GM21528 (cell line): ENCODE measurements at regions not wholly inside any gene's neighbourhood (a gene's known extent, or its start where the extent isn't known, plus 50 kb on each side); places are given as distances from the start of the nearest gene placed in this dataset.

ENCODE experiments used
- ATAC-seq: cut with Tn5 transposase; IDR thresholded peaks from one replicate; pipeline ENCODE4 v1.9.1; 2021; ENCODE audit warnings: mild to moderate bottlenecking, moderate library complexity; ENCODE audit not compliant: unreplicated experiment, low FRiP score

GRCh38 chr2:83703598-83703997 lies 755.5 kb downstream of the SUCLG1 start:
- no peak for ATAC-seq

DNA sequence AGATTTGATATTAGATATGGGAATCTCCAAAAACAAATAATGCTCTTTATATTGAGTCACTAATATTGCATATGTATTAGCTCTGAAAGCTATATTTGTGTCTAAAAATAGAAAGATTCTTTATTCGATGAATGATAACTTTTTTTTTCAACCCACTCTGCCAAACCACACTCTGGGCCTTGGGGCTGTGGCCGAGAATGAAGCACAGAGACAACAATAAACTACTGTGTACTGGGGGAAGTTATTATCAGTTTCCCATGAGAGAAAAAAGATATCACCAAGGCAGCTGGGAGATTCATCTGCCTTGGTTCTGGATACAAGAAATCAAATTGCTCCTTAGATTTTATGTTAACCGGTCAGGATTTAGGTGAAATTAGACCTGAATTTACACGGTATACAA lies 762.2 kb downstream of the SUCLG1 start:
- no peak for ATAC-seq

DNA sequence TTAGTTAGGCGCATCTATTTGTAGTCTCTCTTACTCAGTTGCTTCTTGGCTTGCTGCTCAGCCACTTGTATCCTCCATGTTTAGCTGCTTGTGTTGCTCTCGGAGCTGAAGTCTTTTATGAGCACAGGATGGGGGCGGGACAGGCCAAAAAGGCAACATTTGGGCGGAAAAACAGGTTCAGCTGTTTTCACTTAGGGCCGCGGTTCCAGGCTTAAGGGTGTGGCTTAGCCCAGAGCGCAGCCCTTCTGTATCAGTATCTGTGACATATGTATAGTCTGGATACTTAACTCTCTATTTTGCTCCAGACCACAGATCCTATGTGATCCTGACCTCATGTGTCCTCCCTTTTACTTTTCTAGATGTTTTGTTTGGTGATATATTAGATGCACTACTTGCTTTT lies 763.5 kb downstream of the SUCLG1 start:
- ATAC-seq, result no peak

- no peak for ATAC-seq
These were observed 764.0 kb downstream of the SUCLG1 start for GRCh38 chr2:83695037-83695436.

- ATAC-seq, result no peak
These were observed 769.7 kb downstream of the SUCLG1 start for GRCh38 chr2:83689402-83689801.

DNA sequence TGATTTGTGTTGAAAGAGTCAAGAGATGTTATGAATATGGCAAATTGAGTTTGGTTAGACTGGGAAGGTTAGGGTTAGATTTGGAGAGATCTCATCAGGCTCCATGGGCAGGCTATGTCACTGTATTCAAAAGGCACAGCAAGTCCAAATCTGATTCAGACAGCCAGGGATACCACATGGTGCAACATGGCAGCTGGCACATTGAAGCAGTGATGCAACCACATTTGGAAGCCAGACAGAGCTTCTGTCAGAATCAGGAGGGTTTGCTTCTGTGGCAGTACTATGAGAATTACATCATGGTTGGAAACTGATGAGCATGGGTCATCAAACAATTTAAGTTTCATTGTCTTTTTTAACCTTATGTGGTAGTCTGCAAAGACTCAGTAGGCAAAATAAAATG lies 772.2 kb downstream of the SUCLG1 start:
- ATAC-seq, result no peak

GRCh38 chr2:83674050-83674449 lies 785.0 kb downstream of the SUCLG1 start:
- ATAC-seq, result no peak

- ATAC-seq, result no peak
These were observed 793.2 kb downstream of the SUCLG1 start for GRCh38 chr2:83665894-83666293.

DNA sequence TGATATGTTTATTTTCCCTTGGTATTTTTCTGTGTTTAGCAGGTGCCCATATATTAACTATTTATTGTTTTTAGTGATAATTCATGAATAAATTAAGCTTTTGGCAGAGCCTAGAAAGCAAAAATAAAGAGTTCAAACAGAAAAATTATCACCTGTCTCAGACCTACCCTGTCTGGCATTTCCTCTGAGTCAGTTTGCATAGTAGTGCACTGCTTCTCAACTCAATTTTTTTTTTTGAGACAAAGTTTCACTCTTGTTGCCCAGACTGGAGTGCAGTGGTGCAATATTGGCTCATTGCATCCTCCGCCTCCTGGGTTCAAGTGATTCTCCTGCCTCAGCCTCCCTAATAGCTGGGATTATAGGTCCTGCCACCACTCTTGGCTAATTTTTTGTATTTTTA lies 793.9 kb downstream of the SUCLG1 start:
- ATAC-seq, result no peak

DNA sequence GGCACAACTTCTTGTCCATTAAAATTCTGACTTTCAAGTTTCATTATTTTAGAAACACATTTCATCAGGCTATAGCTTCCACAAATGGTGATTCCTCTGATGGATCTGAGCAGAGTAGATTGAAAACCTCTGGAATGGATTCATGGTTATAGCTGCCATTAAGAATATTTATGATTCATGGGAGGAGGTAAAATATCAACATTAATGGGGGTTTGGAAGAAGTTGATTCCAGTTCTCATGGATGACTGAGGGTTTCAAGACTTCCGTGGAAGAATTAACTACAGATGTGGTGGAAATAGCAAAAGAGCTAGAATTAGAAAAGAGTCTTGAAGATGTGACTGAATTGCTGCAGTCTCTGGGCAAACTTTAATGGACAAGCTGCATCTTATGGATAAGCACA lies 797.4 kb downstream of the SUCLG1 start:
- ATAC-seq, result no peak

DNA sequence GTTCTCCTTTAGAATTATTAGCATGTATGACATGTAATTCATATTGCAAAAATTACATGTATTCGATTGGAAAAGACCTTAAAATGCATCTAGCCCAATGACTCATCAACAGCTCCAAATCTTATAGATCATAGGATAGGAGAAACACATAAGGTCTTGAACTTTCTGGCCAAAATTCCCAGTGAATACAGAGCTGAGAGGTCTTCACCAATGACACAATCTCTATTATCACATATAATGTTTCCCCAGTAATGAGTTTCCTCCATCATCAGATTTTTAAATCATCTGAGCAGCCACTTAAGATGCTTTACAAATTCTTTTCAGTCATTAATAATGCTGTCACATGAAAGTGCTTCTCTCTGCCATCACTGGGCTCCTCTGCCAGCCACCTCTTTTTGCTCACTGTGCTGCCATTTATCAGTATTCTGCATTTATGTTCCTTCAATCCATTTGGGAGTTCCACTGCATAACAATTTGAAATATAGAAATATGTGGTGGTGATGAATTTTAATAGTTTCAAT lies 804.9 kb downstream of the SUCLG1 start:
- ATAC-seq, result no peak

- no peak for ATAC-seq
These were observed 808.2 kb downstream of the SUCLG1 start for GRCh38 chr2:83650898-83651297.

GRCh38 chr2:83650161-83650560 lies 808.9 kb downstream of the SUCLG1 start:
- no peak for ATAC-seq

DNA sequence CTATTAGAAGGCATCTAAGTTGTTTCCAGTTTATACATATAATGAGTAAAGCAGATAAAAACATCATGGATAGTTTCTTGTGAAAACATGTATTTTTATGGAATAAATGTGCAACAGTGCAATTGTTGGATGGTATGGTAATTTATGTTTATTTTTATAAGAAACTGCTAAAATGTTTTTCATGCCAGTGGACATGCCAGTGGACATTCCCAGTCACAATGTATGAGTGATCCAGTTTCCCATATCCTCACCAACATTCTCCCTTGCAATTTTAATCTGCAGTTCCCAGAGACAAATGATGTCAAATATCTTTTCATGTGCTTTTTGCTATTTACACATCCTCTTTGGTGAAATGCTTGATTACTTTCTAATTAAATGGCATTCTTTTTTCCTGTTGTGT lies 818.6 kb downstream of the SUCLG1 start:
- ATAC-seq, result no peak

- ATAC-seq, result no peak
These were observed 825.7 kb downstream of the SUCLG1 start for GRCh38 chr2:83633423-83633822.

GRCh38 chr2:83630351-83630750 lies 828.7 kb downstream of the SUCLG1 start:
- ATAC-seq, result no peak

- ATAC-seq, result no peak
These were observed 843.6 kb downstream of the SUCLG1 start for GRCh38 chr2:83615511-83615910.

DNA sequence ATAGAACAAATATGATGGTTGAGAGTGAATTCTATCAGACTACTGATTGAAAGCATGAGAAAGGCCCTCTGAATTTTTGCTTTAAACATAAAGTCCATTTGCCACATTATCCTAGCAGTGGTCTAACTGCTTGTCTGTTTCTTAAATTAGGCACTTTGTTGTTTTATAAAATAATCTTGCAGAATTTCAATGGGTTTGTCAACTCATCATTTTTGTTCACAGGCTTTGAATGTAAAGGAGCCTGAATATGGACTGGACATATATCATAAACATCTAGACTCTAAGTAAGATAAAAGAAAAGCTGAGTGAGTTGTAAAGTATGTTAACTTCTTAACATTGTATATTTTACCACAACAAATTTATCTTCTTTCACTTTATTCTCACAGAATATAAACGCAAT lies 845.9 kb downstream of the SUCLG1 start:
- ATAC-seq, result no peak

GRCh38 chr2:83602753-83603152 lies 856.3 kb downstream of the SUCLG1 start:
- no peak for ATAC-seq

DNA sequence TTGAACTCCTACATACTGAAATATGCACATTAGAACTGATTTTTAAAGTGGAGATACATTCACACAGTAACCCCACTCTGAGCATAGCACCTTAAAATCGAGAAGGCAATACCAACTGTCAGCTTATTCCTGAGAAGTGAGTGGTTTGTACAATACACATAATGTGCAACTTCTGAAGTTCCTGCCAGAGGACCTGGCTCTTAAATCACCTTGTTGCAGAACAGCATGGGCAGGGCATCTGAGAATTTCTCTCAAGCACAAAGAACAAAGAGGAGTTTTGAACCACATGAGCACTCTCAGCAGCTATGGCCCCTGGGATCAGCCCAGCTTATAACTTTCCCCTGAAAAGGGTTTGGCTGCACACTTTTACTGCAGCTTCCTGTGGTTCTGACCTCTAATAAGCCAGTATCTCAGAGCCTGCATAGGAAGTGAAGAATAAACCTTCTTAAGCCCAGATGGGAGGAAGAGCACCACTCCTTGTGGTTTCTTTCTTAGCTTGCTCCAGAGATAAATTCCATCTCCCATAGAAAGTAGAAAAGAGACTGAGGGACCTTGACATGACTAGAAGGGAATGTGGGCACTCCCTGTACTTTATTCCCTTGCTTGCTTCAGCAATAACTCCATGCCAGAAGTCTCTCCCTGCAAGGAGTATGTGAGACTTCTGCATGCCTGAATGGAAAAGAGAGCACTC lies 862.3 kb downstream of the SUCLG1 start:
- no peak for ATAC-seq

GRCh38 chr2:83595926-83596325 lies 863.2 kb downstream of the SUCLG1 start:
- no peak for ATAC-seq

DNA sequence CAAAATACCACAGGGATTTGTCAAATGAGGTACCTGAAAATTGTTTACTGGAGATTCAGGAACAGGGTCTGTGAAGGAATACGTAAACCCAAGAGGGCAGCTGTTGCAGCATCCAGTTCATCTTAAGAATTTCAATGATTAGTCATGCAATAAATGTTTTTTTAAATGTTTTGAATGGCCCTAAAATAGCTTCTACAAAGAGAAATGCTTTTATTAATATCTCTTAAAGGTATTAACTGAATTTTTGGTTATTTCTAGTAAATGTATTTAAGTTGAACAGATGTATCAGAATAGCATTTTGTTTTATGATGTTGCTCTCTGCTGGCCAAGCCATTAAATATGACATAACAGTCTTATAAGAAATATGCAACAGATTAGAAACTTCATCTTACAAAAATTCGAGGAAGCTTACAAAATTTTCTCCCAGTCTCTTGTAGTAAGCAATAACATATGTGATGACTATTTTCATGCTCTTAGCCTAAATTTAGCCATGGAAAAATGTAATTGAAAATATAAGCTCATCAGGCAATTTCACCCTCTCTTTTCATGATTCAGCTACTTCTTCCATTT lies 863.9 kb downstream of the SUCLG1 start:
- no peak for ATAC-seq
